Sciatic nerve (tissue), 2 donors: ENCODE measurements at regions not wholly inside any gene's neighbourhood (a gene's known extent, or its start where the extent isn't known, plus 50 kb on each side); places are given as distances from the start of the nearest gene placed in this dataset.

ENCODE experiments used
- ATAC-seq: fragments of 200-7000 bp; cut with Tn5 transposase; one replicate; pipeline ENCODE4 v1.9.1; 2020; ENCODE audit warnings: mild to moderate bottlenecking, moderate library complexity
- DNase-seq: peaks from one replicate; pipeline ENCODE4 v3.0.0-alpha.2; 2020; ENCODE audit warnings: low spot score
- intact Hi-C: fragments of 100-400 bp; cut with DNase I; formaldehyde crosslinking; loops from one replicate; pipeline ENCODE4 v1.14.2; 2022
- donor health status: DM: no; HTN: no; CAD: no.
- donor health status: DM: no; HTN: no; CAD: no.

DNA sequence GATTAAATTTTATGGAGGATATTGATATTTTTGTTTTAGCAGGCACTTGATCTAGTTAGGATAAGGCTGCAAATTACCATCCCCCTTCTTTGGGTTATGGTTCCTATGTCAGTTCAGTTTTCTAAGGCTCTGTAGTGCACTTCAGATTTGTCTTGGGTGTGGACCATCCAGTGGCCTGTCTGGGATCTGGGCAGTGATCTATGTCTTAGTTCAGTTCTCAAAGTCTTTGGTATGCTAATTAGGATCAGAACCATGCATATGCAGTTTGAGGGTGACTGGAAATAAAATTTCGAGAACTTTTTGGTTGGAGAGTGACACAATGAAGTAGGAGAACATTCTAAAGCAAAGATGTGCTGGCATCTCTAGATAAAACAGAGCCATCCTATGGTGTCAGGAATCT is 388.2 kb downstream of the MID1IP1 start:
- ATAC-seq, result no peak
- no peak for DNase-seq
- intact Hi-C loops, result no loop called here

DNA sequence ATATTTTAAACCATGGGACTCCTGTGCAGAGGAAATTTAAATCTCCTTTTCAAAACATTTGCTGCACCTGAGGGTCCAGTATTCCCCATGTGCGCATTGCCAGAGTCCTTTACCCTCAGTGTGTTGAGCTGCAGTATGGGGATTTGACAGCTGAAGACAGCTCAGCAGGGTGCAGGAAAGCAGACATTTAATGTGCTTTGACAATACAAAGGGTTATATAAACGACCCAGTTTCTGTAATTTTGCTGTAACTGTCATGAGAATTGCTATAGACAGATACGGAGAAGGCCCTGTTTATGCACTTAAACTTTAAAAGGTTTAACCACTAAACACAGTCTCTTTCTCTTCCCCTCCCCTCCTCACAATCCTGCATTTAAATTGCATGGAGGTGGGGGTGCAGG is 393.4 kb downstream of the MID1IP1 start:
- DNase-seq (no peak), ATAC-seq (no peak)
- intact Hi-C loops, result no loop called here

DNA sequence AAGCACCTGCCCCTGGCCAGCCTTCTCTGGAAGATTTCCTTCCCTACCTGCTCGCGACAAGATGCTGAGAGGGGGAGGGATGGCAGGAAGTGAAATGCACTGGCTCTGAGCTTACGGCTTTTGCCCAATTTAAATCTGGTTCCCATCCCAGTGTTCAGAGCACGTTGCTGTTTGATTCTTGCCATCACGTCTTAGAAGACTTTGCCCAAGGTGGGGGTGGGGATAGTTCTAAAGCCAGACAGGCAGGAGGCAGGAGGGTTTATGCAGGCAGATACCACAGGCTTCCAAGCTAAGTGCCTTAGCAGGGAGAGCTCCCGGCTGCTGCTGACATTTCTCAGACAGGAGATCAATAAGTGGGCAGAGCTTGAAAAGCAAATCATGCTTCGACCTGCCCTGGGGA is 393.9 kb downstream of the MID1IP1 start:
- ATAC-seq, result no peak
- intact Hi-C loops, result no loop called here

DNA sequence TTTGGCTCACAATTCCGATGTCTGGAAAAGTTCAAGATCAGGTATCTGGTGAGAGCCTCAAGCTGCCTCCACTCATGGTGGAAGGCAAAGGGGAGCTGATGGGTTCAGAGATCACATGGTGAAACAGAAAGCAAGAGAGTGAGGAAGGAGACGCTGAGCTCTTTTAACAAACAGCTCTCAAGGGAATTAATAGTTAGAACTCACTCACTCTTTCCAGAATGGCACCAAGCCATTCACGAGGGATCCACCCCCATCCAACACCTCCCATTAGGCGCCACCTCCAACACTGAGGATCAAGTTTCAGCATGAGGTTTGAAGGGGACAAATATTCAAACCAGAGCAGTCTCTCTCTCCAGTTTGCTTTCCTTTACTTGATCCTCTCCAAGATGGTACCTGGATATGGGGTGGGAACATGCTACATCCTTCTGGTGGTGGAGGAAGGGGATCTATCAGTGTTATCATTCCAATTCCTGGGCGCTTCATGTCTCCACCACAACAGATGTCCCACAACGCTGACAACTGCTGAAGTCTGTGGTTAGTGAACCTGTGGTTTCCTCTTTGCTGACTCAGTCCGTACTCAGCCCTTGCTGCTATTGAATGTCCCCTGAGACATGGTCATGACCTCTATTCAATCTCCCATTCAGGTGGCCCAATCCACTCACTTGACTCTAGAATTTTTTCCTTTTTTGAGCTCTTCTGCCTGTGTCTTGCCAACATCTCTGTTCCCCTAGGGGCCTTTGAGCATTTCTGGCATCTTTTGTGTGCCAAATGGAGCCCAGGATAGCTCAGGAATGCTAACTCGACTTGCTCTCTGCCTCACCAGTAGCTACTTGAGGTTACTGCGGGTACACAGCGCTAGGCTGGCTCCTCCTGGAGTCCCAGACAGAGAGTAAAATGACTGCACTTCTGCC is 395.2 kb downstream of the MID1IP1 start:
- DNase-seq, result no peak
- intact Hi-C loops, result no loop called here
- ATAC-seq, result peak; percentile 82

More for the DNA sequence above, 393.9 kb downstream of the MID1IP1 start:
- no peak for DNase-seq

DNA sequence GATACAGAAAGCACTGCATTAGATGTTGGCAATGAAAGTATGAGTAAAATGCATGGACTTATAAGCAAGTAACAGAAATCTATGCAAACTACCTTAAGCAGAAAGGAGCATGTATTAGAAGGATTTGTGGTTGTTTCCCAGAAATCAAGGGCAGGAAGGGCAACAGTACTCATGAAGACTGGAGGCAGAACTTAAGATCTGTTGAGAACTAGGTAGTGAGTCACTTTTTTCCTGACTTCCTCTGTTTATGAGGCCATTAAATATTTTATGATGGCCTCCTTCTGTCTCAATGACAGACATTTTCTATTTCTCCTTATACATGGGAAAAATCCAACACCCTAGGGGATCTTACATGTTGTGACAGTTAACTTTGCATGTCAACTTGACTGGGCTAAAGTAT is 398.2 kb downstream of the MID1IP1 start:
- intact Hi-C loops, result no loop called here
- ATAC-seq, result no peak
- no peak for DNase-seq

DNA sequence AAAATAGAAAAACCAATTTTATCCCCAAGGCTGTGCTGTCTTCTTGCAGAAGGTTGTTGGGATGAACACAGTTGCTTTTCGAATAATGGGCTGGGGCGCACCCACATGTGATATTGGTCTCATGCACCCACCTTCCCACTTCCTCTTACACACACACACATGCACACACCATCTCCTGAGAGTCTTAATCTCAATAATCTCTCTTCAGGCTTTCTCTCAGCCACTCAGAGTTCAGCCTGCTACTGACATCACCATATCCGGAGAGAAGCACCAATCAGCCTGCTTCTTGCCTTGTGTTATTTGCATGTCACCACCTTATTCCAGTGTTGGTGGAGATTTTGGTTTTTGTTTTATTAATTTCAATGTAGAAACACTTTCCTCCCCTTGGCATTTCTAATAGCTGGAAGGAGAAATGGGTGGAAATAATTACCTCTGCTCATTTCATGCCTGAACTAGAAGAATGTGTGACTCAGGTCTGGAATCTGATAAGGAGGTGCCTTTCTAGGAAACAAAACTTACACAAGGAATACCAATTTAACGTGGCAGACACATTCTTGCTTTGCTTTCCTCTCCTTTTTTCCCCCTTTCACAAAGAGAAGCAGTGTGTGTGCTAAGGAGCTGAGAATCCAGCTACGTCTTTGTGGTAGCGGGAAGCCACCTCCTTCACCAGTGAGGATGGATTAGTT is 400.2 kb downstream of the MID1IP1 start:
- intact Hi-C loops, result no loop called here
- DNase-seq, result no peak
- ATAC-seq, result no peak

DNA sequence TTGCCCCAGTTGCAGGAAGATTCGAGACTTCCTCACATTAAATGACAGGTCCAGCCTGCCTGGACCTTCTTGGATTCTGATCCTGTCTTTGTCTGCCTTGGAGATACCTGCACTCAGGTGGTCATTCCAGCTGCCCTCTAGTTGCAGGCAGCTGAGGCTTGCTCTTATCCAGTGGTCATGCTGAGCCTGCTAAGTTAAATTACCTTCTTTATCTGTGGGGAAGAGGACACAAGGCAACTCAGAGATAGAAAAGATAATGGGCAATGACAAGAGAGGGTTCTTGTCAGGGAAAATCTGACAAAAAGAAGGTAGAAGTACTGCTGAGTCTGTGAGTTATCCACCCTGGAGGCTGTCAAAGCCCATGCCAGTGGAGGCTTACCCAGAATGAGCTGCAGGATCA is 401.4 kb downstream of the MID1IP1 start:
- intact Hi-C loops, result no loop called here
- ATAC-seq (no peak), DNase-seq (no peak)

DNA sequence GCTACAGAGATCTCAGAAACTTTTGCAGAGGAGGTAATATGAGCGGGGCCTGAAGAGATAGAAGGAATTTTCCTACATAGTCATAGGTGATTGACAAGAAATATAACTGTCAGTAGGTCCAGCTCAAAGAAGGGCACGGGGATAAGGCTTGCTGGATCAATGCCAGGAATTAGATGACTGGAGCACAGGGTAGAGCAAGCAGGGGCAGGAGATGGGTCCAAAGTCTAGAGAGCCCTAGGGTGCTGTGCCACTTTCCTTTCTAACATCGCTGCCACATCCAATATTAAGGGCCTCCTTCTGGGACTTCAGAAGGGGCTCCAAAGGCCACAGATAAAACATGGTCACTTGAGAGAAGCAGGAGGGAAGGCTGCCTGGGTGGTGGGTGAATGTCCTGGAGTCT is 402.2 kb downstream of the MID1IP1 start:
- DNase-seq, result no peak
- intact Hi-C loops, result no loop called here
- ATAC-seq, result no peak

DNA sequence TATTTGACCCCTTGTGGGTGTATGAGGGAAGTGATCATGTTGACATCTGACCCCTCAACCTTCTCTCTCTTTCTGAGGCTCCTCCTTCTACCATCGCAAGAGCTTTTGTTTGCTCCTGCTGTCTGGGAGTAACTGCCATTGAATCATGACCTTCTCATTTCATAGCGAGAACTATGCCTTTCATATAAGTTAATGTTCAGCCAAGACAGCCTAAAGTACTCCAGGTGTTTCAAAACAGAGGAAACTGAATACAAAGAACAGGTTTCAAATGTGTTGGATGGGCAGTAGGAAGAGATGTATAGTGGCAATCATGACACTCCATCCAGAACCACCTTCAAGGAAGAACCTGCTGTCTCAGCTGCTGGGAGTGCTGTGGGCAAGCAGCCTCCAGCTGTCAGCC is 403.1 kb downstream of the MID1IP1 start:
- intact Hi-C loops, result no loop called here
- ATAC-seq, result no peak
- DNase-seq, result no peak

DNA sequence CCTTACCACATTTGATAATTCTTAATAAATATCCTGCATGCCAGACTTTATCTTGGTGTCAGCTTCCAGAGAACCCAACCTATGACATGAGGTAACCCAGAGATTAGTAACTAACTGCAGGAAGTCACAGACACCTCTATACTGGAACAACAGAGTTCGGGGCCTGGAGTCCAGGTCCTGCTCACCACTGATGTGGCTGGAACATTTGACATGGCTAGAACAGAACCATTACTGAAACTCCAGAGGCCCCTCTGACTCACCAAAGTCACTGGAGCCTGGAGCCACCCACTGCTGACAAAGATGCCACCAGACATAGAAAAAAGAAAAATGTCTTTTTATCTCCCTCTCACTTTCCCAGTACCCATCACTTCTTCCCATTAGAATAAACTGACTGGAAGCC is 403.7 kb downstream of the MID1IP1 start:
- no peak for ATAC-seq
- intact Hi-C loops, result no loop called here
- no peak for DNase-seq

DNA sequence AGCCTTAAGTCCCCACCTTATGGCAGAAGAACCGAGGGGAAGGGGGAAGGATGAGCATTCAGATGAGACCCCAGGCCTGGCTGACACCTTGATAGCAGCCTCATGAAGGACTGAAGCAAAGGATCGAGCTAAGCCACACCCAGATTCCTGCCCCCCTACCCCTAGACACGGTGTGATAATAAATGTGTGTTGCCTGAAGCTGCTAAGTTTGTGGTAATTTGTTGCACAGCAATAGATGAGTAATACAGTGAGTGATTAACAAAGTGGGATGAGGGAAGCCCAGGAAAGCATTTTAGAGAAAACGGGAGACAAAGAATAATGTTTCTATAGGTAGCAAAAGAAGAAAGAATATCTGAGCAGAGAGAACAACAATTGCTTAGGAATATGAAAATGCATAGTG is 404.2 kb downstream of the MID1IP1 start:
- no peak for ATAC-seq
- intact Hi-C loops, result no loop called here
- DNase-seq, result no peak

DNA sequence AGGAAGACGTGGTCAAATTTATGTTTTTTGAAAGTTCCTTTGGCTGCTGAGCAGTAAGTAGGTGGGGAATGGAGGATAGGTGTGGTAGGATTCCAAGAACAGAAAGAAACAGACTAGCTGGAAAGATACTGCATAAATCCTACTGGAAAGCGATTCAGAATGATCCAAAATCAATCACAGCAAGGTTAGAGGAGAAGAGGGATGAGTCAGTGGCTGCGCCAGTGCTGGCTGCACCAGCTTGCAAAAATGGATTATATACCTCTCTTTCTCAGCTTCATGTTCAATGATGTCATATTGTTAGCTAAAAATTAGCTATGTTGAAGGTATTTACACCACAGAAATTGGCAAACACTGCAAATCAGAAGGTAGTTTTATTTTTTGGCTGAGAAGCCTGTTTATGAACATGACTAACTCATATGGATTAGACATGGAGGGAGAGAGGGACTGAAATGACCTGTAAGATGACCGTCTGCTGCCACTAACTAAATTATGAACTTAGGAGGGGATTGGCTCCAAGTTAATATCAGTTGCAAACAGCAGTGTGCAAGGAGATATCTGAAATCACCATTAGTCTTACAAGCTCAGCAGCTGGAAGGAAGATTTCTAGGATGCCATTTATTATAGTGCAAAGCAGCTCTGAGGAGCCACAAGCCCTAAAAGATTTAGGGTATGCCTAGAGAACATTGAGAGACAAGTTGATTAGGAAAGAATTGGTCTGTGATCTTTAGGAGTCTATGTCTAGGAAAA is 405.3 kb downstream of the MID1IP1 start:
- ATAC-seq (no peak), DNase-seq (no peak)
- intact Hi-C loops, result no loop called here

DNA sequence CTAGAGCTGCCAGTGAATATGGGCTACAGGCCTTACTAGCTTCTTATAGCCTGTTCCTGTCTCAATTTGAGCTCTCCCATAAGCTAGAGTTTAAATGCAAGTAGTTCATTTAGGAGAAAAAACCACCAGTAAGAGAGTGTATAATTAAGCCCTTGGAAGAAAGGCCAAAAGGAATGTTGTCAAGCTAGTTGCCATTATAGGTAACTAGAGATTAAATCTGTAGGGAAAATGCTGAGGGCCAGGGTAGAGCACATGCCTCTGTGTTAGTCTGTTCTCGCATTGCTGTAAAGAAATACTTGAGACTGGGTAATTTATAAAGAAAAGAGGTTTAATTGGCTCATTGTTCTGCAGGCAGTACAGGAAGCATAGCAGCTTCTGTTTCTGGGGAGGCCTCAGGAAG is 410.2 kb downstream of the MID1IP1 start:
- DNase-seq (no peak), ATAC-seq (no peak)
- intact Hi-C loops, result no loop called here

DNA sequence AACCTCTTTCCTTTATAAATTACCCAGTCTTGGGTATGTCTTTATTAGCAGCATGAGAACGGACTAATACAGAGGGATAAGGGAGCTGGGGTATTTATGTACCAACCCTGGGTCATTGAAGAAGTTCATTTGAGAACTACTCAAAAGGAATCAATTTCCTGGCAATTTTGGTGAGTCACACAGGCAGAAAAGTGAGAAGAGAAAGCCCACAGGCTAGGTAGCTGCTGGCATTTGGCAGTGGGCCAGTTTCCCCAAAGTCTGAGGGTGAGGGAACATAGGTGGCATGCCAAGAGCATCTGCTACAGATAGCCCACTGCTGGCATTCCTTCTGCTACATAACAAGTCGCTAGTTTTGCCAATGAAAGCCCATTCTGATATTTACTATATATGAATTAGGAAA is 411.2 kb downstream of the MID1IP1 start:
- intact Hi-C loops, result no loop called here
- ATAC-seq, result no peak

DNA sequence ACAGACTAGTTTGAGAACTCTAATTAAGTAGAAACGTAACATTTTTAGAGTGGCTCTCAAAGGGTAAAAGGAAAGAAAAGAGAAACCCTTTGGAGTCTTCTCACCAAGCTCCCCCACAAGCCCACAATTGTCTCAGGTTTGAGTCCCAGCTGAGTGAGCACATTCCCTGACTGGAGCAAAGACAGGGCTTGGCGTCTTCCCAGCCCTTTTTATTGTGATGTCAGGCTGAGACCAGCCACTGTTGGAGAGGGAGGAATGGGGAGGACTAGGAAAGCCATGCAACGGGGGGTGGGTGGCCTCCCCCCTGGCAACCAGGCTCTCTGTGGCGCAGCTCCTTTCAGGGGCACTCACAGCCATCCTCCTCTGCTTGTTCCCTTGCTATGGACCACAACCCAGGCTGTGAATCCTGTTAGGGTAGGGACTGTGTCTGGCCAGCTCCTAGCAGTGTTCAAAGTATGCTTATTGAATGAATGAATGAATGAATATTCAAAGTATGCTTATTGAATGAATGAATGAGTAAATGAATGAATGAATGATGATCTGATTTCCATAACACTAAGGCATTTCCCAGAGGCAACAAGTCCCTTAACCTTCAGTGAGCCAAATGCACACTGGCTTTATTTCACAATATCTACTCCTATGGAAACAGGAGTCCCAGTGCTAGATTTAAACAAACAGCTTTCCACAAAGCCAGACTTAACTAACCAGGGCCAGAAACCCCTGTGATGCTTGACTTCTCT is 413.3 kb downstream of the MID1IP1 start:
- intact Hi-C loops, result no loop called here
- no peak for ATAC-seq
- DNase-seq, result peak; percentile 58

More for the DNA sequence above, 411.2 kb downstream of the MID1IP1 start:
- no peak for DNase-seq

DNA sequence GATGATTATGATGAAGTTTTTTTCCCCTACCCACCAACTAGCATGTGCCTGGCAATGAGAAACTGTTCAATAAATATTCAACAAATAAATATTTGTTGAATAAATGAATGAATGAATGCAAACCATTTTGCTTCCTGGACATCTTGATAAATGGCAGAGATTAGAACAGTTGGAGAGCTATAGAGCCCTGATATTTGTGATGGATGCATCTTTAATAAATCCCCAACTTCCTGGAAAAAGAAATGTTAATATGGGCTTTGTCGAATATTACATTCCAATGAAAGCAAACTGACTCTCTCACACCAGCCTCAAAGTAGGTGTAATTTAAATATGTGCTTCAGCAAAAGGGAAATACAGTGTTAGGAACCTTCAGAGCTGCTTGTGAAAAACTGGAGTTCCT is 419.7 kb downstream of the MID1IP1 start:
- no peak for ATAC-seq
- intact Hi-C loops, result no loop called here
- no peak for DNase-seq

DNA sequence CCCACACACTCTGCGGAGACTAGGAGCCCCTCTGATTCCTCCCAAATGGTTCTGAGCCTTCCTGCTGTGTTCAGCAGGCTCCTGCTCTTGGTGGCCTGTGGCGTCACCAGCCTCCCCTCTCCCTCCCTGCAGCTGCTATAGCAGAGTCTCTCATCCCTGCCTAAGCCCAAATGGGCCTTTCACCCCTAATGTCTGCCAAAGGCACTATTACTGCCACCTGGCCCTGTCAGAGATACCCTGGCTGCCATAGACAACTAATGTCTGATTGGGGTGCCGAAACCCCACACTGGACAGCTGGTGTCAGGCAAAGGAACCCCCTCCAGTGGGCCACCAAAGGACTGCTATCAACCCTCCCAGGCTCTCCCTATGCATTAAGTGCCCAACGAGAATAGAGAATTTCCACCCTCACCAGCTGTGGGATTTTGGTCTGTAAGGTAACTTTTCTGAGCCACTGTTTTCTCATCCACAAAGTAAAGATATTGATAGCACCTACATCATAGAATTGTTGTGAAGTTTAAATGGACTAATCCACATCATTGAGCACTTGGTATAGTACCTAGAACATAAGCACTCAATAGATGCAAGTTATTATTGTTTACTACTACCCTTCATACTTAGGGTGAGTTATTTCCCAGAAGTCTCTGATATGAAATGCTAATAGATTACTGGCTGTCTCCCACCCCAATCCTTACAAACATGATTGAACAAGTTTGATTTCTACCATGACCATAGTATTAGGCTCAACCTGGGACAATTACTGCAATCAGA is 421.3 kb downstream of the MID1IP1 start:
- intact Hi-C loops, result no loop called here
- no peak for ATAC-seq
- no peak for DNase-seq

DNA sequence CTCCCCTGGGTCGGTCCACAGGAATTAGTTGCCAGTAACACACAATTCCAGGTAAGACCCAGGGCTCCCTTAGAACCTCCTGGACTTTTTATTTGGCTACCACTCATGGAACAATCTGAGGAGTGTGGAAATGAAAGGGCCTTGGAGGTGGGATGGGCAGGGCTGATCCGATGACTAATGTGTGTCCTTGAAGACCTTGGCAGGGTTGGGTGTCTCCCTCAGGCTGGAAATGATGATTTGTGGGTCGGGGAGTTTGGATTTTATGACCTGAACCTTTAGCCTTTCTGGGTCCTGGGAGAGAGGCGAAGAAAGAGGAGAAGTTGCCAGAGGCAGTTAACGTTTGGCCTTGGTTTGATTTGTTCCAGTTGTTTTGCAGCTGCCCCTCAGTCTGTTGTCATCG is 425.0 kb downstream of the MID1IP1 start:
- intact Hi-C loops, result no loop called here
- ATAC-seq (peak; percentile 86), DNase-seq (peak; percentile 59)

DNA sequence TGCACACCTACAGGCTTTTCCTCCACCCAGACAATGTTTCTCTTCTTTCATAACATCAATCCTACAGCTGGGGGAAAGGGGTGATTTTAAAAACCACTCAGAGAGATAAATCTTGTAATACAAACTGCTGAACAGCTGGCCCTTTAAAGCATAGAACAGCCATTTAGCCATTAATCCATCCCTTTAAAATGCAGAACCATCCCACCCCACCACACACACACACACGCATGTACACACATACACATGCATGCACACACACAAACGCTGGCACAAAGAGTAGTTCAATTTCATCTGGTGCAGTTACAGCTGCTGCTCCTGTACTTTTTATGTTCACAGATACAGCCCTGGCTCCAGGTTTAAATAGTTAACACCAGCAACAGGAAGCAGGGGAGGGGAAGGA is 426.1 kb downstream of the MID1IP1 start:
- DNase-seq (no peak), ATAC-seq (no peak)
- intact Hi-C loops, result no loop called here
